ENCODE measurements at regions not wholly inside any gene's neighbourhood (a gene's known extent, or its start where the extent isn't known, plus 50 kb on each side); places are given as distances from the start of the nearest gene placed in this dataset.

- TF ChIP-seq CTCF (optimal IDR thresholded peaks at IDR 0.05 in 1 of 3, IDR thresholded peaks at IDR 0.05 in 1 of 3, conservative IDR thresholded peaks at IDR 0.05 in 1 of 3; ENCODE audit: extremely low read depth in 1 of 3, insufficient read depth in 2 of 3, low read length in 3 of 3) (no peak), EZH2 (IDR thresholded peaks at IDR 0.05; ENCODE audit: low read length) (no peak)
Measured at GRCh38 chr5:124263680-124264491, 482.6 kb downstream of the ZNF608 start.

All from keratinocyte (primary cell).